HFFc6 (cell line): ENCODE measurements at regions not wholly inside any gene's neighbourhood (a gene's known extent, or its start where the extent isn't known, plus 50 kb on each side); places are given as distances from the start of the nearest gene placed in this dataset.

ENCODE experiments used
- DNase-seq: peaks from one replicate; pipeline ENCODE4 v3.0.0-alpha.2; 2018
- H3K27ac Mint-ChIP-seq: 2 replicates; pipeline ENCODE4 v1.8.0; 2020; ENCODE audit warnings: mild to moderate bottlenecking, mixed read lengths
- H3K27me3 Mint-ChIP-seq: 2 replicates; pipeline ENCODE4 v1.8.0; 2021; ENCODE audit warnings: mild to moderate bottlenecking, moderate library complexity, mixed read lengths; ENCODE audit not compliant: insufficient read depth
- H3K36me3 Mint-ChIP-seq: 2 replicates; pipeline ENCODE4 v1.8.0; 2021; ENCODE audit warnings: low read depth, mixed read lengths
- H3K4me1 Mint-ChIP-seq: 2 replicates; pipeline ENCODE4 v1.8.0; 2020; ENCODE audit warnings: low read depth, mixed read lengths
- H3K4me3 Mint-ChIP-seq: 2 replicates; pipeline ENCODE4 v1.8.0; 2020; ENCODE audit warnings: mild to moderate bottlenecking, moderate library complexity, mixed read lengths
- H3K9me3 Mint-ChIP-seq: 2 replicates; pipeline ENCODE4 v1.8.0; 2020; ENCODE audit warnings: mild to moderate bottlenecking, mixed read lengths
- CTCF ChIP-seq: fragments of 200-600 bp; sonication (generic); IDR thresholded peaks from 2 replicates; pipeline ENCODE4 v1.5.0; 2021; ENCODE audit warnings: antibody characterized with exemption, mild to moderate bottlenecking

GRCh38 chr13:39100996-39101738, 62.9 kb downstream of the NHLRC3 start:
- no peaks in the 10 kb centered on the region for H3K9me3 Mint-ChIP-seq
- H3K4me3 Mint-ChIP-seq, result no peak overlapping the region
- no peak overlapping the region for H3K27ac Mint-ChIP-seq
- H3K27me3 Mint-ChIP-seq, result peaks cover 2% of the 10 kb centered on the region; the same call in 1 of the 2 replicates
- no peaks in the 10 kb centered on the region for H3K4me1 Mint-ChIP-seq
- no peaks in the 10 kb centered on the region for H3K36me3 Mint-ChIP-seq
- DNase-seq, result no peak
- TF ChIP-seq CTCF, result no peak

GRCh38 chr13:39102981-39103490, 64.8 kb downstream of the NHLRC3 start:
- no peaks in the 10 kb centered on the region for H3K9me3 Mint-ChIP-seq
- H3K4me1 Mint-ChIP-seq, result no peaks in the 10 kb centered on the region
- no peak overlapping the region for H3K4me3 Mint-ChIP-seq
- H3K27ac Mint-ChIP-seq, result no peak overlapping the region
- DNase-seq, result no peak
- peaks cover 2% of the 10 kb centered on the region; the same call in 1 of the 2 replicates for H3K27me3 Mint-ChIP-seq
- no peaks in the 10 kb centered on the region for H3K36me3 Mint-ChIP-seq
- no peak for TF ChIP-seq CTCF

- no peak overlapping the region for H3K4me3 Mint-ChIP-seq
- no peak for DNase-seq
- no peak for TF ChIP-seq CTCF
- H3K27ac Mint-ChIP-seq, result no peak overlapping the region
- peaks cover 2% of the 10 kb centered on the region; the same call in 1 of the 2 replicates for H3K27me3 Mint-ChIP-seq
- no peaks in the 10 kb centered on the region for H3K9me3 Mint-ChIP-seq
- no peaks in the 10 kb centered on the region for H3K4me1 Mint-ChIP-seq
- no peaks in the 10 kb centered on the region for H3K36me3 Mint-ChIP-seq
Measured at GRCh38 chr13:39105110-39105509, 66.9 kb downstream of the NHLRC3 start.

GRCh38 chr13:39106216-39107005, 68.2 kb downstream of the NHLRC3 start:
- no peak for TF ChIP-seq CTCF
- no peak overlapping the region for H3K4me3 Mint-ChIP-seq
- DNase-seq, result no peak
- H3K27me3 Mint-ChIP-seq, result peaks cover 2% of the 10 kb centered on the region; the same call in 1 of the 2 replicates
- no peaks in the 10 kb centered on the region for H3K36me3 Mint-ChIP-seq
- H3K27ac Mint-ChIP-seq, result no peak overlapping the region
- H3K4me1 Mint-ChIP-seq, result no peaks in the 10 kb centered on the region
- no peaks in the 10 kb centered on the region for H3K9me3 Mint-ChIP-seq

GRCh38 chr13:39107561-39107960, 69.3 kb downstream of the NHLRC3 start:
- no peak overlapping the region for H3K4me3 Mint-ChIP-seq
- no peak overlapping the region for H3K27ac Mint-ChIP-seq
- no peaks in the 10 kb centered on the region for H3K36me3 Mint-ChIP-seq
- TF ChIP-seq CTCF, result no peak
- H3K27me3 Mint-ChIP-seq, result peaks cover 2% of the 10 kb centered on the region; the same call in 1 of the 2 replicates
- no peak for DNase-seq
- H3K4me1 Mint-ChIP-seq, result no peaks in the 10 kb centered on the region
- no peaks in the 10 kb centered on the region for H3K9me3 Mint-ChIP-seq
